Gastrocnemius medialis (tissue), 4 donors: ENCODE measurements at regions not wholly inside any gene's neighbourhood (a gene's known extent, or its start where the extent isn't known, plus 50 kb on each side); places are given as distances from the start of the nearest gene placed in this dataset.

Source experiments
- POLR2A ChIP-seq, 2 donors: fragments of 450-650 bp; IDR thresholded peaks; one replicate each; pipeline ENCODE4 v1.6.1; 2017; ENCODE audit warnings: antibody characterized with exemption in 2 of 2, mild to moderate bottlenecking in 2 of 2, moderate library complexity in 2 of 2
- TF ChIP-seq, protein P1 (sequence below), 5 experiments: fragments of 450-650 bp in 3 of 5; fragments of 200-600 bp in 2 of 5; sonication (generic) in 2 of 5; IDR thresholded peaks in 4 of 5; conservative IDR thresholded peaks in 1 of 5; 1 replicate in 4 of 5; 2 replicates in 1 of 5; pipeline ENCODE4 v1.5.1; 2016 to 2019; ENCODE audit warnings: antibody characterized with exemption in 5 of 5, mild to moderate bottlenecking in 3 of 5, moderate library complexity in 3 of 5

- TF ChIP-seq, protein P1, sequence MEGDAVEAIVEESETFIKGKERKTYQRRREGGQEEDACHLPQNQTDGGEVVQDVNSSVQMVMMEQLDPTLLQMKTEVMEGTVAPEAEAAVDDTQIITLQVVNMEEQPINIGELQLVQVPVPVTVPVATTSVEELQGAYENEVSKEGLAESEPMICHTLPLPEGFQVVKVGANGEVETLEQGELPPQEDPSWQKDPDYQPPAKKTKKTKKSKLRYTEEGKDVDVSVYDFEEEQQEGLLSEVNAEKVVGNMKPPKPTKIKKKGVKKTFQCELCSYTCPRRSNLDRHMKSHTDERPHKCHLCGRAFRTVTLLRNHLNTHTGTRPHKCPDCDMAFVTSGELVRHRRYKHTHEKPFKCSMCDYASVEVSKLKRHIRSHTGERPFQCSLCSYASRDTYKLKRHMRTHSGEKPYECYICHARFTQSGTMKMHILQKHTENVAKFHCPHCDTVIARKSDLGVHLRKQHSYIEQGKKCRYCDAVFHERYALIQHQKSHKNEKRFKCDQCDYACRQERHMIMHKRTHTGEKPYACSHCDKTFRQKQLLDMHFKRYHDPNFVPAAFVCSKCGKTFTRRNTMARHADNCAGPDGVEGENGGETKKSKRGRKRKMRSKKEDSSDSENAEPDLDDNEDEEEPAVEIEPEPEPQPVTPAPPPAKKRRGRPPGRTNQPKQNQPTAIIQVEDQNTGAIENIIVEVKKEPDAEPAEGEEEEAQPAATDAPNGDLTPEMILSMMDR (IDR thresholded peaks at IDR 0.05 in 4 of 5, conservative IDR thresholded peaks at IDR 0.05 in 1 of 5), result no peak
- no peak for TF ChIP-seq POLR2A (IDR thresholded peaks at IDR 0.05)
Measured at GRCh38 chr5:93922551-93922950, 181.2 kb upstream of the POU5F2 start.
